Upper lobe of right lung (tissue), 1 donor: ENCODE measurements at regions not wholly inside any gene's neighbourhood (a gene's known extent, or its start where the extent isn't known, plus 50 kb on each side); places are given as distances from the start of the nearest gene placed in this dataset.
A peak's percentile ranks its signal among the peaks of the same experiment; 100 is the strongest.

ENCODE experiments used
- ATAC-seq: fragments of 200-7000 bp; cut with Tn5 transposase; one replicate; pipeline ENCODE4 v1.9.1; 2020; ENCODE audit warnings: mild to moderate bottlenecking, moderate library complexity
- DNase-seq: peaks from one replicate; pipeline ENCODE4 v3.0.0-alpha.2; 2020
- H3K27ac ChIP-seq: fragments of 200-600 bp; one replicate; pipeline ENCODE4 v1.8.0; 2022
- H3K27me3 ChIP-seq: fragments of 200-600 bp; one replicate; pipeline ENCODE4 v1.8.0; 2022; ENCODE audit warnings: mild to moderate bottlenecking
- H3K36me3 ChIP-seq: fragments of 200-600 bp; one replicate; pipeline ENCODE4 v1.8.0; 2022
- H3K4me1 ChIP-seq: fragments of 200-600 bp; one replicate; pipeline ENCODE4 v1.8.0; 2022
- H3K4me3 ChIP-seq: fragments of 200-600 bp; one replicate; pipeline ENCODE4 v1.8.0; 2022; ENCODE audit warnings: mild to moderate bottlenecking
- H3K9me3 ChIP-seq: fragments of 200-600 bp; one replicate; pipeline ENCODE4 v1.8.0; 2022
- CTCF ChIP-seq: fragments of 200-600 bp; IDR thresholded peaks from one replicate; pipeline ENCODE4 v1.8.0; 2022; ENCODE audit warnings: antibody characterized with exemption
- intact Hi-C: fragments of 100-400 bp; cut with DNase I; formaldehyde crosslinking; loops from one replicate; pipeline ENCODE4 v1.11.0; 2022
- donor health status: DM: no; HTN: yes; CAD: no; lungs with severe emphysema.

DNA sequence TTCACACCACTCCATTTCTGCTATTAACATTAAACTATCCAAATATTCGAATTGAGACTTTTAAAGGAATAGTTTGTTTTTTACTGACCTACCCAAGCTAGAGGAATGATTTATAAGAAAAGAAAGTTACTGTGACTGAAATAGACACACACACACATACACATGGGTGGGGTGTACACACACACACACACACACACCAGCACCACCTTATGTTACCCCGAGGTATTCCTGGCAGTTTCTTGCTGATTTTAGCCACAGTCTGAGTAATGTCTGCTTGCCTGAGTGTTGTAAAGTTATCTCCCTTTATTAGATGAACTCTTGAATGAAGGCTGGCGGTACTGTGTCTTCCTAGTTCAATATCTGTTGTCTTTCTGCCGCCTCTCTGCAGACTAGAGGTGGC, 91.3 kb upstream of the PRKG1 start:
- no peak for TF ChIP-seq CTCF
- no peak for ATAC-seq
- Histone ChIP-seq H3K4me3 (no peak overlapping the region), H3K9me3 (no peaks in the 10 kb centered on the region), H3K27me3 (no peaks in the 10 kb centered on the region), H3K36me3 (no peaks in the 10 kb centered on the region), H3K27ac (no peak overlapping the region), H3K4me1 (no peaks in the 10 kb centered on the region)
- no peak for DNase-seq
- intact Hi-C loops = no loop called here

- no peak for TF ChIP-seq CTCF
- Histone ChIP-seq H3K27ac (no peak overlapping the region), H3K9me3 (no peaks in the 10 kb centered on the region), H3K27me3 (no peaks in the 10 kb centered on the region), H3K36me3 (no peaks in the 10 kb centered on the region), H3K4me1 (no peaks in the 10 kb centered on the region), H3K4me3 (no peak overlapping the region)
- DNase-seq (no peak), ATAC-seq (no peak)
- intact Hi-C loops = no loop called here
Measured at GRCh38 chr10:50987934-50988333, 86.4 kb upstream of the PRKG1 start.

DNA sequence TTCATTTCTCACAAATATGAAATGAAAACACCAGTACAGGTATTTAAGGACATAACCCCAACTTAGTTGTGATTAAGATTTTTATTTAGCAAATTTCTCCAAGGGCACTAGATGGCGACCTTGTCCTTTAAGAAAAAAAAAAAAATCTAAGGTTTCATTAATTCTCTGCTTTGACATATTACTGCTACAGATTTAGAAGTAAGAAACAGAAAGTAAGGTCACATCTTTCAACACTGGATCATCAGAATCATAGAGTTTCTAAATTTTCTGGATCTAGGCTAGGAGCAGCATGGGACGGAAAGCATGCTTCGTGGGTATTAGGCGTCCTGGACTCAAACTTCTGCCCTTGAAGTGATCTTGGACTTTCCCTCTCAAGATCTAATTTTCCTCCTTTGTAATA, 85.5 kb upstream of the PRKG1 start:
- Histone ChIP-seq H3K4me1 (no peaks in the 10 kb centered on the region), H3K9me3 (no peaks in the 10 kb centered on the region), H3K36me3 (no peaks in the 10 kb centered on the region), H3K4me3 (peak overlapping the region; percentile 67), H3K27me3 (no peaks in the 10 kb centered on the region), H3K27ac (peak overlapping the region; percentile 14)
- ATAC-seq (no peak), DNase-seq (no peak)
- peak; percentile 57 for TF ChIP-seq CTCF
- intact Hi-C loops = no loop called here

DNA sequence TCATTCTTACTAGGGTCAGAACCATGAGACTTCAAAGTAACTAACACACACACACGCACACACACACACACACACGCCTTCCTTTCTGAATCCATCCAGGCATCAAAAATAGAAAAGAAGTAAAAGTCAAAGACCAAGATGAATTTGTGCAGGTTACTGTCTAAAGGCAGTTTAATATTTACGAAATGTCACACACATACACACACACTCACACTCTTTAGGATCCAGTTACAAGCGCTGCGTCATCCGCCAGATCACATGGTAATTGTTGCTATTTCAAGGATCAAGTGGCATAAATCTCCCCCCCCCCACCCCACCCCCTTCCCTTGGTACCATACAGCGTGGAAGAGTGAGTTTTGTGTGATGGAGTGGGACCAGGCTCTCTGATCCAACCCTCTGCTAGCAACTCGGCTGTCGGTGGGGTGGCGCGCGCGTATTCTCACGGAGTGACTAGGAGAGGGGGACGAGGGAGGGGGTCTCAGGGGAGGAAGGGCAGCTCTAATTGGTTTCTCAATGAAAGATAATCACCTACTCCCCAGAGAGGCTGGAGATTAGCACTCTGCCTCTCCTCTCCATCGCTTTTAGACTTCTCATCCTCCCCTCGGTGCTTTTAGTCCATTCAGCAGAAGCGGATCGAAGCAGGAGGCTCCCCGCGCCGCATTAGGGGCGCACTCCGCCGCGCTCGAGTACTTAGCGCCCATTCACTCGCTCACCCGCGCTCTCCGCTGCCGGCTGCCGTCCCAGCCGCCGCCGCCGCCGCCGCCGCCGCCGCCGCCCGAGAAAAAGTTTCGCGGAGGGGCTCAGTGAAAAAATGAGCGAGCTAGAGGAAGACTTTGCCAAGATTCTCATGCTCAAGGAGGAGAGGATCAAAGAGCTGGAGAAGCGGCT, 83.5 kb upstream of the PRKG1 start:
- DNase-seq (peak; percentile 66), ATAC-seq (peak; percentile 20)
- Histone ChIP-seq H3K4me1 (peaks cover 6% of the 10 kb centered on the region), H3K27ac (peak overlapping the region; percentile 86), H3K9me3 (no peaks in the 10 kb centered on the region), H3K36me3 (no peaks in the 10 kb centered on the region), H3K4me3 (peak overlapping the region; percentile 67), H3K27me3 (no peaks in the 10 kb centered on the region)
- intact Hi-C loops = no loop called here
- no peak for TF ChIP-seq CTCF

GRCh38 chr10:50991456-50992355, 82.6 kb upstream of the PRKG1 start:
- intact Hi-C loops = no loop called here
- peak overlapping the region; percentile 86 for H3K27ac ChIP-seq
- H3K36me3 ChIP-seq = no peaks in the 10 kb centered on the region
- DNase-seq (peak; percentile 80), ATAC-seq (peak; percentile 66)
- H3K4me1 ChIP-seq = peaks cover 6% of the 10 kb centered on the region
- H3K27me3 ChIP-seq = no peaks in the 10 kb centered on the region
- H3K4me3 ChIP-seq = peak overlapping the region; percentile 67
- H3K9me3 ChIP-seq = no peaks in the 10 kb centered on the region
- no peak for TF ChIP-seq CTCF
